ENCODE measurements at regions not wholly inside any gene's neighbourhood (a gene's known extent, or its start where the extent isn't known, plus 50 kb on each side); places are given as distances from the start of the nearest gene placed in this dataset.
"Not testable (repeated sequence)": the region's sequence is repeated elsewhere in the genome, so short reads cannot be mapped to it uniquely, and the experiment has no call there.

DNA sequence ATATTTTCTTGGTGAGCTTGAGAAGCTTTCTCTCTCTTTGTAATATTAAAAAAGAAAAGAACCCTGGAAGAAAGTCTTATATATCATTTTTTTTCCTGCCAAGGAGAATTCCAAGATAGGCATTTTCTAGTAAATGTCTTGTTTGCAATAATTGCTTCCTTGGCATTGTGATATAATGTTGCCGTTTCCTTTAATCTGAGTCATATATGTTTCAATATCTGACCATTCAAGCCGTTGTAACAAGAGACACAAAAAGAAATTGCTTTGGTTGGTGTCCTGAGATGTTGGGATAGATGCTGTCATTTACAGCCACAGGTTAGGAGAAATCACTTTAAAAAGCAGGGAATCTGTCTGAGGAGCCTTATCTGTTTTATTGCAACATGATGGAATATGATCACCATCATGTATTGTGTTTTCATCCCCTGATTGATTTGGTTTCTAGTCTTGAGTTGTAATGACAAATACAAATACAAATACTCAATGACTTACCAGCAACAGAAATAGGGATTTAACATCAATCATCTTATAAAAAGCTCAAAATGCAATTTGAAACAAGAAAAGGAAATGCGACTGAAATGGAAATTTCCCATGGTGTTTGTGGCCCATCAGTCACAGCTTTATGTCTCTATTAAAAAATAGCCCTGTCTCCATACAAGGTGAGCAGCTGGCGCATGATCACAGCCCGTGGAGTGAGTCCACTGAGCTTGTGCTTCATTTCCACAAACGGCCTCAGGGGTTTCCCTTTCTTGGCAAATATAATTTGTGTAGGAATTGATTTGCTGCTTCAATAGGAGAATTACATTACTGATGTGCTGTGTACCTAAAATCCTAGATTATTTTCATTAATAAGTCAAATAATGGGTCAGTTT lies 250.1 kb upstream of the TRPC7 start:
- DNase-seq: no peak

DNA sequence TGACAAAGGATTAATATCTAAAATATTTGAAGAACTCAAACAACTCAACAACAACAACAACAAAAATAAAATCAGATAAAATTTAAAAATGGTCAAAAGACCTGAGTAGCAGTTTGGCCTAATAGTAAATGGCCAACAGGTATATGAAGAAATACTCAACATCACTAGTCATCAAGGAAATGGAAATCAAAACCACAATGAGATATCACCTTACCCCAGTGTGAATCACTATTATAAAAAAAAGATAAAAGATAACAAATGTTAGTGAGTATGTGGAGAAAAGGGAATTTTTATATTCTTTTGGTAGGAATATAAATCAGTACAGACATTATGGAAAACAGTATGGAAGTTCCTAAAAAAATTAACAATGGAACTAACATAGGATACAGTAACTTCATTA lies 247.9 kb upstream of the TRPC7 start:
- no peak for DNase-seq

DNA sequence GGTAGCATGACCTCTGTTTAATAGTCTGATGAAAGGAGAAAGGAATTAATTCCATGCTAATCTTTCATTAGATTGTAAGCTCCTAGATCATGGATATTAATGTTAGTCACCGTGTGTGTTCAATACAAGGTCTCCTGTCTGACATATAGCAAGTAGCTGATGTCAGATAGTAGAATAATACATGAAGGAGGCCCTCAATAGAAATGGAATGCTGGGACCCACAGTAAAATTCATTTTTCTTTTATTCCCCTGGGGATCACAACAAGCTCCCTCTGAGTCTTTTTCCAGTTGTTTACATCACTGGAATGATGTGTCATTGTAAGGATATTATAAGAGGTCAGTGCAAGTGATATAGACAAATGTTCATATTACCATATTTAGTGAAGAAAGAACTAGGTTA lies 240.3 kb upstream of the TRPC7 start:
- no peak for DNase-seq

DNA sequence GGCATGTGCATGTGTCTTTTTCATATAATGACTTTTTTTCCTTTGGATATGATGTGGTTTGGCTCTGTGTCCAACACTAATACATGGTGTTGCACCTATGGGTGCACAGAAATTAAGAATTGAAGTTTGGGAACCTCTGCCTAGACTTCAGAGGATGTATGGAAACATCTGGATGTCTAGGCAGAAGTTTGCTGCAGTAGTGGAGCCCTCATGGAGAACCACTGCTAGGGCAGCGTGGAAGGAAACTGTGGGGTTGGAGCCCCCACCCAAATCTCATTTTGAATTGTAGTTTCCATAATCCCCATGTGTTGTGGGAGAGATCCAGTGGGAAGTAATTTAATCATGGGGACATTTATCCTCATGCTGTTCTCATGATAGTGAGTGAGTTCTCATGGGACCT lies 235.0 kb upstream of the TRPC7 start:
- no peak for DNase-seq

DNA sequence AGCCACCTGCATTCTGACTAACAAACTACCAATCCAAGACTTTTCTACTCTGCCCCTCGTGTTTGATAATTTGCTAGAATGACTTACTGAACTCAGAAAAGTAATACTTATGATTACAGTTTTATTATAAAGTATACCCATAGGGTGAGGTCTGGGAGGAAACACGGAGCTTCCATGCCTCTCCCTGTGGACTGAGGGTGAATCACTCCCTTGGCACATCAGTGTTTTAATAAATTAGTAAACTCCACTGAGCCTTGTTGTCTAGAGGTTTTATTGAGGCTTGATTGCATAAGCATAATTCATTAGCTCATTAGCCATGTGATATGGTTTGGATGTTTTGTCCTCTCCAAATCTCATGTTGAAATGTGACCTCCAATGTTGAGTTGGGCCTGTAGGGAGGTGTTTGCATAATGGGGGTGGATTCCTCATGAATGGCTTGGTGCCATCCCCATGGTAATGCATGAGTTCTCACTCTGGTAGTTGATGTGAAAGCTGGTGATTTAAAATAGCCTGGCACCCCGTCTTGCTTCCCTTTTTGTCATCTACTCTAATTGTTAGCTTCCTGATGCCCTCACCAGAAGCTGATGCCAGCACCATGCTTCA lies 233.6 kb upstream of the TRPC7 start:
- no peak for DNase-seq

DNA sequence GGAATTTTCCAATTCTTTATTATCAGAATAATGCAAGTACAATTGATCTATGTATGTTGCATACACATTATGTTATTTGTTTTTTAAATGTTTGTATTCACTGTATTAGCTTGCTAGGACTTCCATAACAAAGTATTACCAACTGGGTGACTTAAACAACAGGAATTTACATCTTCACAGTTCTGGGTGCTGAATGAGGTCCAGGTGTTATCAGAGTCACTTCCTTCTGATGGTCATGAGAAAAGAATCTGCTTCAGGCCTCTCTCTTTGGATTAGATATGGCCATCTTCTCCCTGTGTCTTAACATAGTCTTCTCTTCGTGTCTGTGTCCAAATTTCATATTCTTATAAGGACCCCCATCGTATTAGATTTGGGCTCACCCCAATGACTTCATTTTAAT lies 229.1 kb upstream of the TRPC7 start:
- DNase-seq: no peak

DNA sequence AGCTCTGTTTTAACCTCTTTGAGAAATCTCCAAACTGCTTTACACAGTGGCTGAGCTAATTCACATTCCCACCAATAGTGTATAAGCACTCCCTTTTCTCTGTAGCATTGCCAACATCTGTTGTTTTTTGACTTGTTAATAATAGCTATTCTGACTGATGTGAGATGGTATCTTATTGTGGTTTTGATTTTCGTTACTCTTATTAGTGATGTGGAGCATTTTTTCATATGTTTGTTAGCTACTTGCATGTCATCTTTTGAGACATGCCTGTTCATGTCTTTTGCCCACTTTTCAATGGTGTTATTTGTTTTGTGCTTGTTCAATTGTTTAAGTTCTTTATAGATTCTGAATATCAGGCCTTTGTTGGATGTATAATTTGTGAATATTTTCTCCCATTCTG lies 225.2 kb upstream of the TRPC7 start:
- no peak for DNase-seq

DNA sequence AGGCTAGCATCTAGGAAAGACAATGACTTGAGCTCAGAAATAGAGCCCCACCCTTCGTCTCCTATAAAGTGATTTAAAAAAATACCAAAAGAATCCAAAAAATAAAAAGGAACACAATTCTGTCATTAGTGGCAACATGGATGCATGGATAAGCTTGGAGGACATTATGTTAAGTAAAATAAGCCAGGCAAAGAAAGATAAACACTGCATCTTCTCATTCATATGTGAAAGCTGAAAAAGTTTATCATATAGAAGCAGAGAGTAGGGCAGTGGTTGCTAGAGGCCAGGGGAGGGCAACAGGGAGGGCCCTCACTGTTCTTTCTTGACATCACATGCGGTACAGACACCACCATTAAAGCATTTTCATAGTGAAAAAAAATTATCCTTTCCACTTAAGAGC lies 220.9 kb upstream of the TRPC7 start:
- no peak for DNase-seq

DNA sequence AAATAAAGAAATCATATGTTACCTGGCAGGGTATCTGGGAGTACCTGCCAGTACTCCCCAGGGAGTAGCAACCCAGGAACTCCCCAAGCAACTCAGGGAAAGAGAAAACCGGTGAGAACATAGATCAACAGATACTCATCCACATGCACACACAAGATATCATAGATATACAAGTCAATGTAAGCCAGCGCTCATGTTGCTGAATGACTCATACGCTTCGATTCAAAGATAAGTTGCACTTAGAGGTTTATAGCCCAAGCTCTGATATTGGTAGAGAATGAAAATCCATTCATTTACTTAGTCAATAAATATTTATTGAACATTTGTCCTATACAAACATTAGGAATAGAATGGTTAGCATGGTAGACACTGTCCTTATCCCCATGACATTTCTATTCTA lies 219.1 kb upstream of the TRPC7 start:
- DNase-seq: no peak

DNA sequence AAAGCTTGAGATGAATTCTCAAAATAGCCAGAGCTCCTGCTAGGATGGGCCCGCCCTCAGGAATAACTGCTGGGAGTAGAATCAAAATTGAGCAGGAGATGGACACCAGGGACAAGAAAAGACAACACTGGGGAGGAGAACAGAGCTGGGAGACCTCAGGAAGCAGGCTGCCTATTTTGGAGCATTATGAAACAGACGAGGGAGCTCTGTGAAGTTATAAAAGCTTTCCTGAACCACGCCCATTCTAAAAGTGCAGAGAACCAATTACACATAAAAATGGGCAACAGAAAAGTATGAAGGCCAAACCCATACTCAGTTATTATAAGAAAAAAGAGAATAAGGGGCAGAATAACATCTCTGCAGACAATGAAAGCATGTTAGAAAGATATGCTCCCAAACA lies 213.9 kb upstream of the TRPC7 start:
- no peak for DNase-seq

DNA sequence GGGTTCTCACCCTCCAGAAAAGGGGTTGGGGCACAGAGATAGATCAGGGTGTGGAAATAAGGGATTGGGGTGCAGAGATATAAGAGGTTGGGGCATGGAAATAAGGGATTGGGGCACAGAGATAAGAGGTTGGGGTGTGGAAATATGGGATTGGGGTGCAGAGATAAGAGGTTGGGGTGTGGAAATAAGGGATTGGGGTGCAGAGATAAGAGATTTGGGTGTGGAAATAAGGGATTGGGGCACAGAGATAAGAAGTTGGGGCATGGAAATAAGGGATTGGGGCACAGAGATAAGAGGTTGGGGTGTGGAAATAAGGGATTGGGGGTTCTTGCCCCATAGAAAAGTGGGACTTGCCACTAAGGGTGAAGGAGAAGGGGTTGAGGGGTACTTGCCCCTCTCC lies 204.5 kb upstream of the TRPC7 start:
- not testable (repeated sequence) for DNase-seq

DNA sequence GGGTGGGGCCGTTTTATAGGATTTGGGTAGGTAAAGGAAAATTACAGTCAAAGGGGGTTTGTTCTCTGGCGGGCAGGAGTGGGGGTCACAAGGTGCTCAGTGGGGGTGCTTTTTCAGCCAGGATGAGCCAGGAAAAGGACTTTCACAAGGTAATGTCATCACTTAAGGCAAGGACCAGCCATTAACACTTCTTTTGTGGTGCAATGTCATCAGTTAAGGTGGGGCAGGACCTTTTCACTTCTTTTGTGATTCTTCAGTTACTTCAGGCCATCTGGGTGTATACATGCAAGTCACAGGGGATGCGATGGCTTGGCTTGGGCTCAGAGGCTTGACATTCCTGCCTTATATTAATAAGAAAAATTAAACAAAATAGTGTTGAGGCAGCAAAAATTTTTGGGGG lies 200.1 kb upstream of the TRPC7 start:
- DNase-seq: not testable (repeated sequence)

DNA sequence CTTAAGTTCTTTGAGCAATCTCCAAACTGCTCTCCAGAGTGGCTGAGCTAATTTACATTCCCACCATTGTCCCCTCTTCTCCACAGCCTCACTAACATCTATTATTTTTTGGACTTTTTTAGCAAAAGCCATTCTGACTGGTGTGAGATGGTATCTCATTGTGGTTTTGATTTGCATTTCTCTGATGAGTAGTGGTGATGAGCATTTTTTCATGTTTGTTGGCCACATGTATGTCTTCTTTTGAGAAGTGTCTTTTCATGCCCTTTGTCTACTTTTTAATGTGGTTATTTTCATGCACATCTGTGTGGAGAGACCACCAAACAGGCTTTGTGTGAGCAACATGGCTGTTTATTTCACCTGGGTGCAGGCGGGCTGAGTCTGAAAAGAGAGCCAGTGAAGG lies 199.7 kb upstream of the TRPC7 start:
- DNase-seq: not testable (repeated sequence)

DNA sequence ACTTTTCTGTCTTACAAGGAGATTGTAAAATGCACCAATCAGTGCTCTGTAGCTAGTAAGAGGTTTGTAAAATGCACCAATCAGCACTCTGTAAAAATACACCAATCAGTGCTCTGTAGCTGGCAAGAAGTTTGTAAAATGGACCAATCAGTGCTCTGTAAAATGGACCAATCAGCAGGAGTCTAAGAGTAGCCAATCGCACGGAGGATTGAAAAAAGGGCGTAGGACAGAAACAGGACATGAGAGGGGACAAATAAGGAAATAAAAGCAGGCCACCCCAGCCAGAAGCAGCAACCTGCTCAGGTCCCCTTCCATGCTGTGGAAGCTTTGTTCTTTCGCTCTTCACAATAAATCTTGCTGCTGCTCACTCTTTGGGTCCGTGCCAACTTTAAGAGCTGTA lies 199.1 kb upstream of the TRPC7 start:
- DNase-seq: not testable (repeated sequence)

DNA sequence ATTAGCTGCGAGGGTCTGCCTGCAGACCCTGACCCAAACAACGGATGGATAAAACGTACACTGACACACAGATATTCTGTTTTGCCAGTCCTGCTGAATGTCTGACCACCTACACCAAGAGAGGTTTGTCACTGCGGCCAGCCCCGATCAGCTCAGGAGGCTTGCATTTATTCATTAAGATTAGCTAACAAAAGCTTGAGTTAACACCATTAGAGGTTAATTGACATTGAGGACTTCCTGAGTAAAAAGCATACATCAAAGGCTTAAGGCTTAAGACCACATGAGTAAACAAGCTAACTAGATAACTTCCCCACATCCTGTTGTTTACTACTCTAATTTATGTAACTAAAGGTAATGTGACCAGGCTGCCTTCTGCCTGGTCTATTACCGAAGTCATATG lies 198.1 kb upstream of the TRPC7 start:
- DNase-seq: no peak

DNA sequence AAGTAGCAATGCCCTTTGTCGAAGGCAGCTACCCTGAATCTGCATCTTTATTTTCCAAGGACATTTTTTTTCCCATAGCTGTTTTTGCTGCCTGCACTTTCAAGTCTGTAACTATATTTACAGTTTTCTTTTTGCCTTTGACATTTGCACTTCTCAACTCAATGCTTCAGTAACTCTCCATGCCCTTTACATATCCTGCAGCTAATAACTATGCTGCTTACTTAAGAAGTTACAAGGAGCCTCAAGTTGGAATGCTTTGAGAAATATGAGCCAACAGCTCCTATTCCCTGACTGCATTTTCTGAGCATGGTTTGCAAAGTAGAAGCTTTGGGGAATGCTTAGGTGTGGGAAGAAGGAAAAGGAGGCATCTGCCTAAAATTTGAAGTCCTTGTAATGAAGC lies 194.8 kb upstream of the TRPC7 start:
- no peak for DNase-seq

DNA sequence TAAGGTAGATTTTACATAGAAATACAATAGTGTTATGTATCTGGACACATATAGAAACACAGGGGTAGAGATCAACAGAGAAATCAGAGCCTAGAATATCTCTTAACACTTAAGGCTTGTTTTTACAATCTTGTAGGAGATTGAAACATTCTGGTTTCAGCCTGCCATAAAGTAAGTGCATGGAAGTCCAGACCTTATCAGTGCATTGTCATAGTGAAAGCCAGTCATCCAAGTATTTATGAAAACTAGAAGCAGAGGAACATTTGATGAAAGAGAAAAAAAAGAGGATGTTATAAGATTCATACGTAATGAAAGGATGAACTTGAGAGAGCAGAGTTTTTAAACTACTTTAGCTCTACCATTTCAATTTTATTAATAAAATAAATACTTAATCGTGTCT lies 194.3 kb upstream of the TRPC7 start:
- DNase-seq: no peak

DNA sequence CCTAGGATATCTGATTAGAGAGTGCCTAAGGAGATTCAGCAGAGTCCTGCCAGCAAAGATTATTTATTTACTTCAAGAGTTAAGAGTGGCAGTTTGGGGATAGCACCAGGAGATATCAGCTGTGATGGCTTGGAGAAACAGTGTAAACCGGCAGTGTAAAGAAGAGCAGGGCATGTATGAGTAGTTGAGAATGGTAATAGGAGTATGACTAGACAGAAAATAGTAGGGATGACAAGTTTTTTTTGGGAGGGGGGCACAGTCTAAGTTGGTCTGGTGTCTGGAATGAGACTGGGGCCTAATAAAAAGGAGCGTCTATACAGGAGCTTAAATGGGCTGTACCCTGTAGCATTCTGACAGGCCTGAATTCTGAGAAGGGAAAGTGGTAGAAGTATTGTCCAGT lies 181.8 kb upstream of the TRPC7 start:
- DNase-seq: not testable (repeated sequence)

DNA sequence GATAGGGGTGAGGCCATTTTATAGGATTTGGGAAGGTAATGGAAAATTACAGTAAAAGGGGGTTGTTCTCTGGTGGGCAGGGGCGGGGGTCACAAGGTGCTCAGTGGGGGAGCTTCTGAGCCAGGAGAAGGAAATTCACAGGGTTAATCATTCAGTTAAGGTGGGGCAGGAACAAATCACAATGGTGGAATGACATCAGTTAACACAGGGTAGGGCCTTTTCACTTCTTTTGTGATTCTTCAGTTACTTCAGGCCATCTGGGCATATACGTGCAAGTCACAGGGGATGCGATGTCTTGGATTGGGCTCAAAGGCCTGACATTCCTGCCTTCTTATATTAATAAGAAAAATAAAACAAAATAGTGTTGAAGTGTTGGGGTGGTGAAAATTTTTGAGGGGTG lies 181.1 kb upstream of the TRPC7 start:
- DNase-seq: not testable (repeated sequence)

DNA sequence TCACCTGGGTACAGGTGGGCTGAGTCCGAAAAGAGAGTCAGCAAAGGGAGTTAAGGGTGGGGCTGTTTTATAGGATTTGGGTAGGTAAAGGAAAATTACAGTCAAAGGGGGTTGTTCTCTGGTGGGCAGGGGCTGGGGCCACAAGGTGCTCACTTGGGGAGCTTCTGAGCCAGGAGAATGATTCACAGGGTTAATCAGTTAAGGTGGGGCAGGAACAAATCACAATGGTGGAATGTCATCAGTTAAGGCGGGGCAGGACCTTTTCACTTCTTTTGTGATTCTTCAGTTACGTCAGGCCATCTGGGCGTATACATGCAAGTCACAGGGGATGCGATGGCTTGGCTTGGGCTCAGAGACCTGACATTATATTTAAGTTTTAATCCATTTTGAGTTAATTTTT lies 179.7 kb upstream of the TRPC7 start:
- not testable (repeated sequence) for DNase-seq

DNA sequence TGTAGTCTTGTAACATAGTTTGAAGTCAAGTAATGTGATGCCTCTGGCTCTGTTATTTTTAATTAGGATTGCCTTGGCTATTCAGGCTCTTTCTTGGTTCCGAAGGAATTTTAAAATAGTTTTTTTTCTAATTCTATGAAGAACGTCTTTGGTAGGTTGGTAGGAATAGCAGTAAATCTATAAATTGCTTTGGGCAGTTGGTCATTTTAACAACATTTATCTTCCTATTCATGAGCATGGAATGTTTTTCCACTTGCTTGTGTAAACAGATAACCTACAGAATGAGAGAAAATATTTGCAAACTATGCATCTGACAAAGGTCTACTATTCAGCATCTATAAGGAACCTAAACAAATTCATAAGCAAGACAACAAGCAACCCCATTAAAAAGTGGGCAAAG lies 173.2 kb upstream of the TRPC7 start:
- no peak for DNase-seq

DNA sequence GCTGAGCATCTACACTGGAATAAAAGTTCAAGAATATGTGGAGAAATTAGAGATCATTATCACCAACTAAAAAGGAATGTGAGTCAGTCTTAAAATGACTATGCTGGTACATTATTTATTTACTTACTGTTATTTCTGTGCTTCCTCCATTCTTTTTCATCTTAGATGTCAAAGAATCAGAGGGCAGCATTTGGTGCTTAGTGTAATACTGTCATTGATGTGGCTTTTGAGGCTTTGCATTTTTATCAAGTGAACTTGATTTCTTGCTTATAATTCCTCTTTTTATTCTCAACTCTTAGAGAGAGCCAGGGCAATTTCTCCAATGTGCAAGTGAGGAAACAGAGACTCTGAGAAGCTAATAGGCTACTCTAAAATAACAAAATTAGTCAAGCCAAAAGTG lies 163.7 kb upstream of the TRPC7 start:
- no peak for DNase-seq

DNA sequence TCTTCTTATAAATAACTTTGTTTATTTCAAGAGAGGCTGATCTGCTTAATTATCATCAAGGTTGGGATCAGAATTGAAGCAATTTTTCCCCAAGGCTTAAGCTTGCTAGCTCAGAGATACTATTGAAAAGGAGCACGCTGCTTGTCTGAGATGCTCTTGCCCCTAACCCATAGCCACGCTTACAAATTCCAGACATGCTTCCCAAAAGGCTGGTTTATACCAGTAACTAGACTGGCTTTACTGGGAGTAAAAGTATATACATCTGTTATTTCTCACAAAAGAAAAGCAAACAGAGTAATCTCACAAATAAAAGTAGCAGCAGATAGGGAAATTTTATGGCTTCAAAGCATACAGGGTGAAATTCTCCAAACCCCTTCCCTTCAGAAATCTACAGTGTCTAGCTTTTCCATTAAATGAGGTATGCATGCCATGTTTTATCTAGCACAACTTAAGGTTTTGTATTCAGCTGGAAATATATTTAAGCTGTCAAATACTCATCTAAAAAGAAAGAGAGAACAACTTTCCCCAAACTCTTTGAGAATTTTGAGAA lies 163.2 kb upstream of the TRPC7 start:
- DNase-seq: no peak

DNA sequence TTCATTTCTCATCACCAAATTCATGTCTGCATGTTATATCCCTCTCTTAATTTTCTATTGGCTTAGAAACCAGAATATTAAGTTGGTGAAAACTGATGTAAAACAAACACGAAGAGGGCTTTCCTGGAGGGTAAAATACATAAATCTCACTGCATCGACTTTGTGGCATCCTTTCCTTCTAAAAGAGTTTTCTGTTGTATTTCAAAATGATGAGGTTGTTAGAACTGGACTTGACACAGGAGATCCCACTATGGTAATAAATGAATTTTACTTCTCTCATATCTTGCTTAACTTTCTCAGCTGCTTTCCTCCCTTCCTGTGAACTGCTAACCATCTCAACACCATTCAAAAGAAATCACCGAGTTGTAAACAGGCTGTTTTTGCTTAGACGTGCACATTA lies 162.0 kb upstream of the TRPC7 start:
- no peak for DNase-seq

DNA sequence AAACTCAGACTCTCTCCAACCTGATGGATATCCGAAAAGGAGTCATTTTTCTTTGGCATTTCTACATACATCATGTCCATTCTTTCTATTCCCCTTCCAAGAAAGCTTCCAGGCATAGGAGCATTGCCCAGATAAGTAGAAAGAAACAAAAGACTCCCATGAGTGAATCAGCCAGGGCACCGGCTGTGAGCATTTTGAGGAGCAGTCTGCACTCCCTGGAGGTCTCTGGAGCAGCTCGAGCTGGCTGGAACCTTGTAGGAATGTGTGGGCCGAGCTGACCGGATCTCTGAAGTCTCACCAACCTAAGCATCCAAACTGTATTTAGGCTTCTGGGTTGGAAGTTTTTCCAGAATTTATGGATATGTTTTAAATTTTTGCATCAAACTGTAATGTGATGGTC lies 161.4 kb upstream of the TRPC7 start:
- no peak for DNase-seq

Measured in activated CD4-positive, alpha-beta T cell treated with anti-CD3 and anti-CD28 coated beads, Interleukin-10, Interleukin-2, amounts not matched to agents 100 ng/mL and 50 ng/mL, durations not matched to agents 16 hours and 8 hours (primary cell).